HG03342 (cell line): ENCODE measurements at regions not wholly inside any gene's neighbourhood (a gene's known extent, or its start where the extent isn't known, plus 50 kb on each side); places are given as distances from the start of the nearest gene placed in this dataset.
"Not testable (repeated sequence)": the region's sequence is repeated elsewhere in the genome, so short reads cannot be mapped to it uniquely, and the experiment has no call there.

Experiments used
- ATAC-seq: cut with Tn5 transposase; IDR thresholded peaks from one replicate; pipeline ENCODE4 v1.9.1; 2021; ENCODE audit warnings: mild to moderate bottlenecking, moderate library complexity; ENCODE audit not compliant: unreplicated experiment

- ATAC-seq = no peak
Measured at GRCh38 chr1:164092603-164093353, 466.2 kb upstream of the PBX1 start.

GRCh38 chr1:164093543-164093942 is 465.4 kb upstream of the PBX1 start:
- ATAC-seq = no peak

GRCh38 chr1:164101802-164102201 is 457.2 kb upstream of the PBX1 start:
- no peak for ATAC-seq

GRCh38 chr1:164131949-164132348 is 427.0 kb upstream of the PBX1 start:
- ATAC-seq = no peak

GRCh38 chr1:164137273-164137925 is 421.6 kb upstream of the PBX1 start:
- peak; percentile 69 for ATAC-seq

GRCh38 chr1:164141797-164142196 is 417.2 kb upstream of the PBX1 start:
- ATAC-seq = no peak

GRCh38 chr1:164154622-164155021 is 404.4 kb upstream of the PBX1 start:
- ATAC-seq = no peak

GRCh38 chr1:164155347-164155746 is 403.6 kb upstream of the PBX1 start:
- ATAC-seq = no peak

- ATAC-seq = no peak
Measured at GRCh38 chr1:164163289-164163849, 395.6 kb upstream of the PBX1 start.

- ATAC-seq = no peak
Measured at GRCh38 chr1:164165466-164165865, 393.5 kb upstream of the PBX1 start.

GRCh38 chr1:164166454-164166853 is 392.5 kb upstream of the PBX1 start:
- not testable (repeated sequence) for ATAC-seq

- no peak for ATAC-seq
Measured at GRCh38 chr1:164177118-164177517, 381.9 kb upstream of the PBX1 start.

GRCh38 chr1:164180824-164181223 is 378.2 kb upstream of the PBX1 start:
- no peak for ATAC-seq

GRCh38 chr1:164183854-164184635 is 374.9 kb upstream of the PBX1 start:
- ATAC-seq = no peak

- ATAC-seq = no peak
Measured at GRCh38 chr1:164186881-164187280, 372.1 kb upstream of the PBX1 start.

GRCh38 chr1:164188497-164188896 is 370.5 kb upstream of the PBX1 start:
- no peak for ATAC-seq

- ATAC-seq = no peak
Measured at GRCh38 chr1:164191191-164191590, 367.8 kb upstream of the PBX1 start.

- ATAC-seq = no peak
Measured at GRCh38 chr1:164210211-164210739, 348.7 kb upstream of the PBX1 start.

- no peak for ATAC-seq
Measured at GRCh38 chr1:164223378-164223777, 335.6 kb upstream of the PBX1 start.

- no peak for ATAC-seq
Measured at GRCh38 chr1:164225011-164225410, 334.0 kb upstream of the PBX1 start.

- no peak for ATAC-seq
Measured at GRCh38 chr1:164226977-164227376, 332.0 kb upstream of the PBX1 start.
